HCT116 (cell line): ENCODE measurements at regions not wholly inside any gene's neighbourhood (a gene's known extent, or its start where the extent isn't known, plus 50 kb on each side); places are given as distances from the start of the nearest gene placed in this dataset.

Source experiments
- CEBPB ChIP-seq: IDR thresholded peaks from 2 replicates; pipeline ENCODE4 v1.6.1; 2012; ENCODE audit warnings: low read depth
- EZH2 ChIP-seq: fragments of 200-600 bp; sonication (generic); IDR thresholded peaks from 2 replicates; pipeline ENCODE4 v1.6.1; 2017; ENCODE audit warnings: antibody characterized with exemption, mixed run types
- EZH2phosphoT487 ChIP-seq: fragments of 200-600 bp; IDR thresholded peaks from 2 replicates; pipeline ENCODE4 v1.6.1; 2018; ENCODE audit warnings: antibody characterized with exemption, borderline replicate concordance
- JUND ChIP-seq: IDR thresholded peaks from 2 replicates; pipeline ENCODE4 v1.6.1; 2012
- POLR2A ChIP-seq: IDR thresholded peaks from 2 replicates; pipeline ENCODE4 v1.7.0; 2011; ENCODE audit warnings: borderline replicate concordance; ENCODE audit not compliant: insufficient read depth, insufficient read length; ENCODE audit errors: extremely low read depth
- POLR2AphosphoS5 ChIP-seq: IDR thresholded peaks from 2 replicates; pipeline ENCODE4 v1.6.1; 2011; ENCODE audit warnings: mild to moderate bottlenecking, low read depth, low read length, moderate library complexity
- RAD21 ChIP-seq: IDR thresholded peaks from 2 replicates; pipeline ENCODE4 v1.6.1; 2012; ENCODE audit warnings: low read depth, mild to moderate bottlenecking
- SIN3A ChIP-seq: IDR thresholded peaks from 2 replicates; pipeline ENCODE4 v1.6.1; 2012; ENCODE audit warnings: low read depth
- TCF7L2 ChIP-seq: IDR thresholded peaks from 2 replicates; pipeline ENCODE4 v1.7.0; 2011; ENCODE audit warnings: borderline replicate concordance, inconsistent platforms; ENCODE audit not compliant: insufficient read depth, insufficient read length; ENCODE audit errors: extremely low read depth
- TF ChIP-seq, protein P1 (sequence below), 3 experiments: fragments of 200-600 bp in 1 of 3; sonication (generic) in 1 of 3; IDR thresholded peaks in 2 of 3; conservative IDR thresholded peaks in 1 of 3; 2 replicates each; pipeline ENCODE4 v1.5.1; 2012 to 2017; ENCODE audit warnings: low read depth in 2 of 3, low read length in 2 of 3, antibody characterized with exemption in 1 of 3, borderline replicate concordance in 1 of 3, control low read depth in 1 of 3, mild to moderate bottlenecking in 1 of 3, mixed read lengths in 1 of 3, mixed run types in 1 of 3, moderate library complexity in 1 of 3; ENCODE audit not compliant: insufficient read depth in 1 of 3

DNA sequence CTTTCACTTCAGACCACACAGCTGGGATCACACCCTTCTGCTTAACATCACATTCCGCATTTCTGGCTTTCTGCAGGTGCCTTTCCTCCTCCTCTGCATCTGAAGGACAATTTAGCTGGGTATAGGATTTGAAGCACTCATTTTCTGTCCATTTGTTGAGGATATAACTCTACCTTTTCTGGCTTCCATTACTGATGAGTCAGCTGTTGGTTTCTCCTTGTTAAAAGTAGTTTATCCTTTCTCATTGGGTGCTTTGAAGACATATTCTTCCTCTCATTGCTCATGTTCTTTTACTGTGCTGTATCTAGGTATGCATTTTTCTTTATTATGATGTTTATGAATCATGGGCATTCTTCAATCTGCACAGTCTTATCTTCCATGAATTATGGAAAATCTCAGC lies 199.3 kb upstream of the SOX1 start:
- no peak for TF ChIP-seq RAD21
- no peak for TF ChIP-seq CEBPB
- TF ChIP-seq SIN3A, result no peak
- TF ChIP-seq EZH2phosphoT487, result no peak
- no peak for TF ChIP-seq POLR2A
- TF ChIP-seq EZH2, result no peak
- no peak for TF ChIP-seq TCF7L2
- TF ChIP-seq JUND, result no peak
- TF ChIP-seq, protein P1, sequence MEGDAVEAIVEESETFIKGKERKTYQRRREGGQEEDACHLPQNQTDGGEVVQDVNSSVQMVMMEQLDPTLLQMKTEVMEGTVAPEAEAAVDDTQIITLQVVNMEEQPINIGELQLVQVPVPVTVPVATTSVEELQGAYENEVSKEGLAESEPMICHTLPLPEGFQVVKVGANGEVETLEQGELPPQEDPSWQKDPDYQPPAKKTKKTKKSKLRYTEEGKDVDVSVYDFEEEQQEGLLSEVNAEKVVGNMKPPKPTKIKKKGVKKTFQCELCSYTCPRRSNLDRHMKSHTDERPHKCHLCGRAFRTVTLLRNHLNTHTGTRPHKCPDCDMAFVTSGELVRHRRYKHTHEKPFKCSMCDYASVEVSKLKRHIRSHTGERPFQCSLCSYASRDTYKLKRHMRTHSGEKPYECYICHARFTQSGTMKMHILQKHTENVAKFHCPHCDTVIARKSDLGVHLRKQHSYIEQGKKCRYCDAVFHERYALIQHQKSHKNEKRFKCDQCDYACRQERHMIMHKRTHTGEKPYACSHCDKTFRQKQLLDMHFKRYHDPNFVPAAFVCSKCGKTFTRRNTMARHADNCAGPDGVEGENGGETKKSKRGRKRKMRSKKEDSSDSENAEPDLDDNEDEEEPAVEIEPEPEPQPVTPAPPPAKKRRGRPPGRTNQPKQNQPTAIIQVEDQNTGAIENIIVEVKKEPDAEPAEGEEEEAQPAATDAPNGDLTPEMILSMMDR (IDR thresholded peaks at IDR 0.05 in 2 of 3, conservative IDR thresholded peaks at IDR 0.05 in 1 of 3; ENCODE audit: borderline replicate concordance in 1 of 3, insufficient read depth in 1 of 3, low read depth in 2 of 3, low read length in 2 of 3), result no peak
- TF ChIP-seq POLR2AphosphoS5, result no peak
